ENCODE measurements at regions not wholly inside any gene's neighbourhood (a gene's known extent, or its start where the extent isn't known, plus 50 kb on each side); places are given as distances from the start of the nearest gene placed in this dataset.
"Not testable (repeated sequence)": the region's sequence is repeated elsewhere in the genome, so short reads cannot be mapped to it uniquely, and the experiment has no call there.

DNA sequence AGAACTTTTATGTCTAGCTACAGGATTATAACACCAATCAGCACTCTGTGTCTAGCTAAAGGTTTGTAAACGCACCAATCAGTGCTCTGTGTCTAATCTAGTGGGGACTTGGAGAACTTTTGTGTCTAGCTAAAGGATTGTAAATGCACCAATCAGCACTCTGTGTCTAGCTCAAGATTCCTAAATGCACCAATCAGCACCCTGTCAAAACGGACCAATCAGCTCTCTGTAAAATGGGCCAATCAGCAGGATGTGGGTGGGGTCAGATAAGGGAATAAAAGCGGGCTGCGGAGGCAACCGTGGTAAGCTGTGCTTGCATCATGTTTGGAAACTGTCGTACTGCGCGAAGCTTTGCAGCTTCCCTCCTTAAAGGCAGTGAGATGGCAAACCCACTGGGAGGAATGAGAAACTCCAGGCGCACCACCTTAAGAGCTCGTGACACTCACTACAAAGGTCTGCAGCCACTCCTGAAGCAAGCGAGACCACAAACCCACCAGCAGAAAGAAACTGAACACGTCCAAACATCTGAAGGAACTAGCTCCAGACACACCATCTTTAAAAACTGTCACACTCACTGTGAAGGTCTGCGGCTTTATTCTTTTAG, 112.1 kb upstream of the DUSP22 start:
- DNase-seq (ENCODE audit: low spot score) = not testable (repeated sequence)

- DNase-seq (ENCODE audit: low spot score) = no peak
These were observed 111.1 kb upstream of the DUSP22 start for GRCh38 chr6:181049-181654.

- no peak for DNase-seq (ENCODE audit: low spot score)
These were observed 108.6 kb upstream of the DUSP22 start for GRCh38 chr6:183668-184067.

- no peak for DNase-seq (ENCODE audit: low spot score)
These were observed 108.1 kb upstream of the DUSP22 start for GRCh38 chr6:184161-184700.

GRCh38 chr6:186340-186965, 105.8 kb upstream of the DUSP22 start:
- no peak for DNase-seq (ENCODE audit: low spot score)

DNA sequence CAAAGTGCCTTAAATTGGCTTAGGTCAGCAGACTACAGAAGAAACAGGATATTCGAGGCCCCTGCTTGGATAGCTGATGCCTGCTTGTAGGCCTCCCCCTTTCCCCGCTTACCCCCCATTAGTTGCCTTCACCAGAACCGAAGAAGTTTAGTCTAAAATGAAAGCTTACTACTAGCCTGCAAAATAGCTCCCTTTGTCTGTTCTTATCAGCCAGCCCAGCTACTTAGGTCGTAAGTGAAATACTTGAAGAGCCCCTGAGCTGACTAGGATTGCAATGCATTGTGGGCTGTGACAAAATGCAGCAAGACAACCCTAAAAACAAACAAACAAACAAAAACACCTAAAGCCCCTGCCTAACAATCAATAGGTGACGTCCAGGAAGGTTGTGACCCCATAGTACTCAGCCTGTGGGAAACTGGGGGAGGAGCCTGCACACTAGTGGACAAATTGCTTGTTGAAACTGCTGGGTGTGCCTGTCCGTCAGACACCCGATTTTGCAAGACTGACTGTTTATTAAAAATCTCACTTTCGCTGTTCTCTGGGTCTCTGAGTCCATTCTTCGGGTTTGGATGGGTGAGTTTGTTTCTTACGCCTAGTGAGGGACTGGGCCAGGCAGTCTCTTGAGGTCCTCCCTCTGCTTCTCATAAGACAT, 105.0 kb upstream of the DUSP22 start:
- no peak for DNase-seq (ENCODE audit: low spot score)

DNA sequence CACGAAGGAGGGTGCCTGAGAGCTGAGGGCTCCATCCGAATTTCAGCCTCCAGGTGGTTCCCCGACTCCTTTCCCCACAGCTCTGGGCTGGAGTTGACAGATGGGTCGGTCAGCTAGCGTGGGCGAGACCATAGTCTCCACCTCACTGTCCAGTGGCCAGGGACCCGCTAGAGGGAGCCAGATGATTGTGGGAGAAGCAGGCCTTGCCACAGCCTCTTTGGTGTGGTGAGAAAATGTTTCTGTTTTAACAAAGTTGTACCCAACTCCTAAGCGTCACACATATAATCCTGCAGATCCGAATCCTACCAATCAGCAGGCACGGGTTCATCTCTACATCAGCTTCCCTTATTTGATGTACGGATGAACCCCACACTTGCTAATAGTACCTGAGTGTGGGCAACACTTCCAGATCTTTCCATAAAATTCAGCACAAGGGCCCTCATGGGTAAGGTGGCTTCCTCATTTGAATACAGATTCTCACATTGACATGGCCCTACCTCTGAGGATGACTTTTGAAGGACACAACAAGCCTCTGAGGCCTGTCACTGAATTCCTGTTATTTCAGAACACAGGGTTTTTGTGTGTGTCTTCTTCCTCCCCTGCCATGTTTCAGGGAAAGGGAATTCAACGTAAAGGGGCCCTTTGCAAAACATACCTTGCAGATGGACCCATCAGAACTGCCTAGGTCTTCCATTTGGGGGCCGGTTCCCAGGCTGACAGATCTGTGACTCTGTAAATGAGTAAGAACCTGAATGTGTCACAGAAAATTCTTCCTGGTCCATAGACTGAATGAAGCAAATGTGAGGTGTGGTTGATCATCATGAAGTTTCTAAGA, 103.2 kb upstream of the DUSP22 start:
- DNase-seq (ENCODE audit: low spot score) = peak; percentile 78

DNA sequence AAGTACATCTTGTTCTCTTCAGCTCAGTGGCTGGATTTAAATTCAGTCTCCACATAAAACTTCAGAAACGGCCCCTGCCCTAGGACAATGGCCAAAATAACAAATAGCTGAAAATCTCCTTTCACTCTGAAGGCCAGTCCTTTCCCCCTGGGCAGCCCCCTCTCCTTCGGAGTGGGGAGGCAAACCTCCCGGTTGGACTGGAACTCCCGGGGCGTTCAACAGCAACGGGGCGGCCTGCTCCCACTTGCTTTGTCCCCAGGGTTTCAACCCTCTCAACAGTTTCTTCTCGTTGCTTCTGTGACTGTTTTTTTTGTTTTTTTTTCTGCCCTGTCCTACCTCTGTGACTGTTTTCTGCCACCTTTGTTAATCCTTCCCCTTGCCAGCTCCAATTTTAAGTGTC, 102.6 kb upstream of the DUSP22 start:
- no peak for DNase-seq (ENCODE audit: low spot score)

DNA sequence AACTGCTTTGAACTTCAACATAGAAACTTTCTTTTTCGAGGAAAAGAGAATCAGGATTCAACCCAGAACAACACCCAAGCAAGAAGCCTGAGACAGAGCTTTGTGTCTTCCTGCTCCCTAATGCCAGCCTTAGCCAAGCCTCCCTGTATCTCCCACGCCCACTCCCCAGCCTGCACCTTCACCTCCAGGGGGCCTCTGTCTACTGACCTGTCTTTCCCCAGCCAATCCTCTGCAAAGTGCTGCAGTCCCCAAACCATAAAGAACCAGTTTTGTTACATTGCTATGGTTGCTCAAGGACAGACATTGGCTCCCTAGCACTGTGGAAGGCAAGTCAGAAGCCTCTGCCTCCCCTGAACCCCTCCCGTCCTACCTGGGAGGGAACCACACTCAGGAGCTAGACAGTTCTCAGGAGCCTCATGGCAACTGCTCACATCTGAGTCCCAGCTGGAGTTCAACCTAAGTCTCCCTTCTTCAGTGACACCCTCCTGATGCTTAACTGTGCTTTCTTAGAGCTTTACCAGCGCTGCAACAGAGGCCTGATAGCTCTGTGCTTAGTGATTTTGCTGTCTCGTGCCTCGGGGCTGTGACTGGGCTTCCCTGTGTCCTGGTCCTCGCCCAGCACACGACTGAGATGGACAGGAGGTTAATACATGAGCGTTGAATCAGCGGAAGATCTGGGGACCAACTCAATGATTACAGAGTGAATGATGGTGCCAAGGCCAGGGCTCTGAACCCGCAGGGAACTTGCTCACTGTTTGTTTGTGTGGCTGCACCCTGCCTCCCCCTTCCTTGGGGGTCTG, 101.5 kb upstream of the DUSP22 start:
- peak; percentile 18 for DNase-seq (ENCODE audit: low spot score)

DNA sequence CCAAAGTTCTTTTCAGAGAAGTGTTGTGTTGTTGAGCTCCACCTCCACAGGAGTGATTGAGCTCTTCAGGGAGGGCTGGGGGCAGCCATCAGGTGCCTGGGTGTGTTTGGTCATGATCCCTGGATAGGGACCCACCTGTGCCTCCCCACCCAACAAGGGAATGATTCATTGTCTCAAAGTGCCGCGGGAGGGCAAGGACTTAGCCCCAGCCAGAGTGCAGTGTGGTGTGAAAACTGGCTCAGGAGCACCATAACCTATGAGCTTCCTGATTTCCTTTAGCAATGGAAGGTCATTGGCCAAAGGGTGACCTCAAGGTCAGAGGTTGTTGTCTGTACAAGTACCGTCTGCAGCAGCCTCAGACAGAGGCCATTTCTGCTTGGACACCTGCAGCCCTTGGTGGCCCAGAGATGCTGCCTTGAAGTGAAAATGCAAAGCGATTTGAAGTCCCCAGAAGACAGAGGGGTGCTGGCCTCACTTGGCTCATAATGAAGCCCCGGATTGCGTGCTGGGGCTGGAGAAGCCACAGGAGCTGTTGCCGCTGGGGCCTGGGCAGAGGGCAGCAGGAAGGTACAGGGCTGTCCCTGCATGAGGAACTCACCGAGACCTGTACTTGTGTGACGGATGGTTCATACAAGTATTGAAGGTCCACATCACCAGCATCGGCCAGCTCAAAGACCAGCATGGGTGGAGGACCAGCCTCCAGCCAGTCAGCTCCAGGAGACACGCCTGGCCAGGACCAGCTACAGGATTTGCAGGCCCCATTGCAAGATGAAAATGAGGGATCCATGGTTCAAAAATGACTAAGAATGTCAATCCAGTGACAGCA, 100.6 kb upstream of the DUSP22 start:
- no peak for DNase-seq (ENCODE audit: low spot score)

- no peak for DNase-seq (ENCODE audit: low spot score)
These were observed 100.0 kb upstream of the DUSP22 start for GRCh38 chr6:192313-192664.

- DNase-seq (ENCODE audit: low spot score) = no peak
These were observed 99.1 kb upstream of the DUSP22 start for GRCh38 chr6:193180-193579.

DNA sequence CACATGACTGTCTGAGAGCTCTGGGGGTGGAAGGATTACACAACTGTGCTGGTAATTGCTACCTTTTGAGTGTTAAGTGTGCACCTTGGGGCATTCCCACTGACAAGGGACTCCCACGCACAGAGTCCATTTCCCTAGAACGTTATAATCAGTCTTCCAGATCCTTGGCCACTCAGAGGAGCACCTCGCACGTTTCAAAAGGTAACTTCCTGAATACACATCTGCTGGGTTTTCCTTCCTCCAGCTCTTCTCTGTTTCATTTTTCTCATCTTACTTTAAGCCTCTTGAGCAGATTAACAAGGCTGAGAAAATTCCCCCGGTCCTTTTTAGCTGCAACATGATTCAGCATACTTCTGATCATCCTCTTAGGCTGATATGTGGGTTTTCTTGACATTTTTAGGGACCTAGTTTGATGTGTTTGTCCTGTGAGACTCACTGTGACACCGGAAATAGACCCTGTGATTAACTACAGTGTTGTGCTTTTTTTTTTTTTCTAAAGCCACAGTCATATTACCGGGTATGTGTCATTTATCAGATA, 98.4 kb upstream of the DUSP22 start:
- no peak for DNase-seq (ENCODE audit: low spot score)

DNA sequence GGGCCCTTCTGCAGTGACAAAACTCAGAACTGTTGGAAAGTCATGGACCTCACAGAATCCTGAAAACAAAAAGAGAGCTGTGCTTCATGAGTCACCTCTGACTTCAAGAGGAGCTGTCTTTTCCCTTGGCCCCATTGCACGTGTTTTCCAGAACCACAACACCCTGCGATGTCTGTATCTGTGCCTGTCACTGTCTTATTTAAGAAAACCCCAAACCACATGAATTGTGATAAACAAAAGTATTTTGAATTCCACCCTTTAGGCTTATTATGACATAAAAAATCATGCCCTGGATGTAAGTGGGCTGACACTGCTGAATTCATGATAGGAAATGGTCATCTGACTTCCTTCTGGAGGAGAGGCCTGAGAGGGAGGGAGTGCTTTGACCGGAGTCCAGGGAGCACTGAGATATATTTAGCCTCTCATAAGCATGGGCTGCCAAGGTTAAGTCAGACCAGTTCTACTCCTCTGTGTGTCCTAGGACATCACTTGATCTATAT, 96.4 kb upstream of the DUSP22 start:
- DNase-seq (ENCODE audit: low spot score) = no peak

GRCh38 chr6:196543-196942, 95.7 kb upstream of the DUSP22 start:
- DNase-seq (ENCODE audit: low spot score) = no peak

DNA sequence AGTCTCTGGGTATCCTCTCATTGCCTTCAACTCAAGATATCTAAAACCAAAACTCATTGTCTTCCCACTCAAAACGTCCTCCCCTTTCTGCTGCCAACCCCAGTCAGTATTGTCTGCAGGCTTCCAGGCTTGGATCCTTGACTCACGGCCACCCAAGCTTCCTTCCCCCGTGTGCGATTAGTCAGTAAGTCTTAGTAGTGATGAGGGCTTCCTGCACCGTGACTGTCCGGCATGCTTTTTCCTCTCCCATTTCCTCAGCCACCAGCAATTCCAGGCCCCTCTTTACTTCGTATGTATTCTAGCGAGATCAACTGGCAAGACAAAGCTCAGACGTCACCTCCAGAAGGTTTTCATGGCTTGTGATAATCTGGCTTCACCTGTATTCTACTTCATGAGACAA, 88.6 kb upstream of the DUSP22 start:
- no peak for DNase-seq (ENCODE audit: low spot score)

DNA sequence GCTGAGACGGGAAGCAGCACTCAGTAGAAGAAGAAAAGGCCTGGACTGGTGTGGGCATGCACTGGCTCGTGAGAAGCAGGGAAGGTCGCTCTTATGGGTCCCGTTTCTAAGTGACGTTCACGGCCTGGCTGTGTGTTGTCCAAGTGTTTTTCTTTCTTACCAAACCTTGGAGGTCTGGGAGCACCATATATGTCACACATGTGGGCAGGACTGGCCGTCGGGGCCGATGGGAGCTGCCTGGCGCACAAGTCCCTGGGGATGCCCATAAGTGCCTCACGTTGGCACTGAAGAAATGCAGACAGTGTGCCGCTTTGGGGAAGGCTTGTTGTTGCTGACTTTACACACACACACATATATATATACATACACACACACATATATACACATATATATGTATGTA, 86.0 kb upstream of the DUSP22 start:
- no peak for DNase-seq (ENCODE audit: low spot score)

GRCh38 chr6:208364-208763, 83.9 kb upstream of the DUSP22 start:
- no peak for DNase-seq (ENCODE audit: low spot score)

- no peak for DNase-seq (ENCODE audit: low spot score)
These were observed 83.3 kb upstream of the DUSP22 start for GRCh38 chr6:208938-209337.
